Testis (tissue), 2 donors: ENCODE measurements at regions not wholly inside any gene's neighbourhood (a gene's known extent, or its start where the extent isn't known, plus 50 kb on each side); places are given as distances from the start of the nearest gene placed in this dataset.

ENCODE experiments used
- DNase-seq: peaks from one replicate; pipeline ENCODE4 v3.0.0-alpha.2; 2019
- H3K27ac ChIP-seq, 2 donors: fragments of 200-600 bp; sonication (generic); one replicate each; pipeline ENCODE4 v1.5.1; 2019
- H3K27me3 ChIP-seq: fragments of 200-600 bp; sonication (generic); one replicate; pipeline ENCODE4 v1.5.1; 2019
- H3K36me3 ChIP-seq: fragments of 200-600 bp; sonication (generic); one replicate; pipeline ENCODE4 v1.5.1; 2017; ENCODE audit warnings: low read depth; ENCODE audit errors: missing control alignments
- H3K4me1 ChIP-seq: fragments of 200-600 bp; sonication (generic); one replicate; pipeline ENCODE4 v1.5.1; 2019
- H3K4me3 ChIP-seq, 2 donors: fragments of 200-600 bp; sonication (generic); one replicate each; pipeline ENCODE4 v1.5.1; 2017 to 2019
- H3K9me3 ChIP-seq: fragments of 200-600 bp; sonication (generic); one replicate; pipeline ENCODE4 v1.5.1; 2017
- POLR2A ChIP-seq: fragments of 450-650 bp; IDR thresholded peaks from one replicate; pipeline ENCODE4 v1.6.1; 2017; ENCODE audit warnings: antibody characterized with exemption, mild to moderate bottlenecking, moderate library complexity
- WGBS, 2 donors: methylation state at CpG; one replicate each; pipeline ENCODE4 v1.1.5; 2018; 5-methylcytosine and 5-hydroxymethylcytosine counted together
- intact Hi-C: fragments of 100-400 bp; cut with DNase I; formaldehyde crosslinking; loops from one replicate; pipeline ENCODE4 v1.15.1; 2023; ENCODE audit warnings: low total_unique reads
- TF ChIP-seq, protein P1 (sequence below), 3 experiments: fragments of 450-650 bp in 2 of 3; fragments of 200-600 bp in 1 of 3; sonication (generic) in 1 of 3; IDR thresholded peaks; one replicate each; pipeline ENCODE4 v1.5.1; 2016 to 2019; ENCODE audit warnings: antibody characterized with exemption in 3 of 3, mild to moderate bottlenecking in 2 of 3, moderate library complexity in 1 of 3

DNA sequence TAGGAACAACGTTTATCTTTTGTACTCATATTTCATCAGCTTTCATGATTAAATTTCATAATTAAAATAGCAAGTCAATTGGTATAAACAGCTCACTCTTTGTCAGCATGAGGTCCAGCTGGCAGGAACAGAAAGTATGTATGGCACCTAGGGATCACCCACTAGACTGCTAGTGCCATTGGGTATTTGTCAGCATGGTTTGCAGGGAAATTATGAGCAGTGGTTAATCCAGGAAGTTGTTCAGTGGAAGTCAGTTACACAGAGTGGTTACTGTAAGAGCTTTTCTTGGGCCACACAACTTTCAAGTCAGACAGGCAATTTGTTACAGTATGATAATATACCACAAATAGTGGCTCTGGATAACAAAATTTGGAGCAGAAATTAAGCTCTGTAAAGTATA, 340.3 kb upstream of the RGS6 start:
- H3K4me1 ChIP-seq: peaks cover 16% of the 10 kb centered on the region
- intact Hi-C loops: no loop called here
- 31 to 33% methylated on average over 1 of the region's 1 CpG for WGBS, 2 donors

DNA sequence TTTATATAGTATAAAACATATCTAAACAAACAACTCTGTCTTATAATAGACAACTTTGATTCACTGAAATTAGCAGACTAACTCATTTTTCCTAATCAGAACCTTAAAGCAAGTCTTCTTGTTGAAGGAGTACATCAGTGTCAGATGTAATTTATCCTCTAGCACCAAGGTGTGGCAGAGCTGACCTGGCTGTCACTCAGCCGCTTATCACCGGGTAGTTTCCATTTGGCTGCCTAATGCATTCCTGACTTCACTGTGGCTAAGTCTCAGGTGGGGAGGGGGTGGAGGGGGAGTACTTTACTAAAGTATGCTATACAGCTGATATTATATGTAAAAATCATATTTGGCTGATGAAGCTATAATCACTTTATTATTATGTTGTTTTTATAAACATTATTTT, 339.9 kb upstream of the RGS6 start:
- no peak overlapping the region for H3K4me3 ChIP-seq
- no peak overlapping the region for H3K27ac ChIP-seq
- TF ChIP-seq, protein P1, sequence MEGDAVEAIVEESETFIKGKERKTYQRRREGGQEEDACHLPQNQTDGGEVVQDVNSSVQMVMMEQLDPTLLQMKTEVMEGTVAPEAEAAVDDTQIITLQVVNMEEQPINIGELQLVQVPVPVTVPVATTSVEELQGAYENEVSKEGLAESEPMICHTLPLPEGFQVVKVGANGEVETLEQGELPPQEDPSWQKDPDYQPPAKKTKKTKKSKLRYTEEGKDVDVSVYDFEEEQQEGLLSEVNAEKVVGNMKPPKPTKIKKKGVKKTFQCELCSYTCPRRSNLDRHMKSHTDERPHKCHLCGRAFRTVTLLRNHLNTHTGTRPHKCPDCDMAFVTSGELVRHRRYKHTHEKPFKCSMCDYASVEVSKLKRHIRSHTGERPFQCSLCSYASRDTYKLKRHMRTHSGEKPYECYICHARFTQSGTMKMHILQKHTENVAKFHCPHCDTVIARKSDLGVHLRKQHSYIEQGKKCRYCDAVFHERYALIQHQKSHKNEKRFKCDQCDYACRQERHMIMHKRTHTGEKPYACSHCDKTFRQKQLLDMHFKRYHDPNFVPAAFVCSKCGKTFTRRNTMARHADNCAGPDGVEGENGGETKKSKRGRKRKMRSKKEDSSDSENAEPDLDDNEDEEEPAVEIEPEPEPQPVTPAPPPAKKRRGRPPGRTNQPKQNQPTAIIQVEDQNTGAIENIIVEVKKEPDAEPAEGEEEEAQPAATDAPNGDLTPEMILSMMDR (IDR thresholded peaks at IDR 0.05): no peak
- no peak for TF ChIP-seq POLR2A
- H3K36me3 ChIP-seq: no peaks in the 10 kb centered on the region
- peaks cover 16% of the 10 kb centered on the region for H3K4me1 ChIP-seq
- H3K27me3 ChIP-seq: no peaks in the 10 kb centered on the region
- no peak for DNase-seq
- no peaks in the 10 kb centered on the region for H3K9me3 ChIP-seq
- intact Hi-C loops: no loop called here
- 75 to 78% methylated on average over 2 of the region's 2 CpGs for WGBS, 2 donors

More for the DNA sequence above, 340.3 kb upstream of the RGS6 start:
- Histone ChIP-seq H3K27me3 (no peaks in the 10 kb centered on the region), H3K4me3 (no peak overlapping the region), H3K9me3 (no peaks in the 10 kb centered on the region), H3K36me3 (no peaks in the 10 kb centered on the region), H3K27ac (no peak overlapping the region)
- TF ChIP-seq, protein P1 (IDR thresholded peaks at IDR 0.05): no peak
- TF ChIP-seq POLR2A: no peak
- no peak for DNase-seq

DNA sequence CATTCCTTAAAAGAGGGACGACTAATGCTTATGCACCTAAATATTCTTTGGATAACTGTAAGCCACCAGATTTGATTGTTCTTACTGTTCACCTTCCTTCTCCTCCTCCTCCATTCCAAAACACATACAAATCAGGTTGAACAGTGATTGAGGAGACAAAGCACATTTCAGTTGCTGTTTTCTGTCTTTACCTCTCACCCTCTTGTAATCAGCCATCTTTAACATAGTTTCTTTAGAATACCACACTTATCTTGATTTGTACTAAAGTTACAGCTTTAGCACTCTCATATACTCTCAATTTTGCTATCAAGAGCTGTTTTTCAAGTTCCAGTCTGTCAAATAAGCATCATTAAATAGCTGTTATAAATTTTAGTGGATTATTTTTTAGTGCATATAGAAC, 338.3 kb upstream of the RGS6 start:
- no peak for TF ChIP-seq POLR2A
- TF ChIP-seq, protein P1 (IDR thresholded peaks at IDR 0.05): no peak

DNA sequence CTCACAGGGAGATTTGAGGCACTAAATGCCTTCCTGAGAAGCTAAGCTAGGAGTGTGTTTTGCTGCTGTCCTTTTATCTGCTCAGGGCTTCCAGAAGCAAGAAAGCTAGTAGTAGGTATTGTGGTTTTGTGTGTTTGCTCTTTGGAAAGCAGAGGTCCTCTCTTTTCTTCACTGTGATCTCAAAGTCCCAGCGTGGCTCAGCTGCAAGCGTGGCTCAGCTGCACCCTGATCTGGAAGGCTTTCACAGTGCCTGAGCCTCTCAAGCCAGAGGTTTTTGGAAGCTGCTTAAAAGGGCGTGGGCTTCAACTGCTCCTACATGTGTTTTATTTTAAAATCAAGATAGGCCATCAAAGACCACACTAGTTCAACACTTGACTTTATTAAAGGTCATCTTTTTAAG, 337.4 kb upstream of the RGS6 start:
- Histone ChIP-seq H3K27ac (no peak overlapping the region), H3K36me3 (no peaks in the 10 kb centered on the region), H3K4me1 (peaks cover 16% of the 10 kb centered on the region), H3K9me3 (no peaks in the 10 kb centered on the region), H3K4me3 (no peak overlapping the region), H3K27me3 (no peaks in the 10 kb centered on the region)
- intact Hi-C loops: no loop called here
- no peak for TF ChIP-seq POLR2A
- TF ChIP-seq, protein P1 (IDR thresholded peaks at IDR 0.05): no peak
- 30 to 31% methylated on average over 3 of the region's 3 CpGs for WGBS, 2 donors
- DNase-seq: no peak

More for the DNA sequence above, 338.3 kb upstream of the RGS6 start:
- H3K4me3 ChIP-seq: no peak overlapping the region
- H3K36me3 ChIP-seq: no peaks in the 10 kb centered on the region
- H3K4me1 ChIP-seq: peaks cover 16% of the 10 kb centered on the region
- no peak for DNase-seq
- no peaks in the 10 kb centered on the region for H3K9me3 ChIP-seq
- no peak overlapping the region for H3K27ac ChIP-seq
- WGBS, 2 donors: 75 to 100% methylated on average over 1 of the region's 1 CpG
- intact Hi-C loops: no loop called here
- no peaks in the 10 kb centered on the region for H3K27me3 ChIP-seq

DNA sequence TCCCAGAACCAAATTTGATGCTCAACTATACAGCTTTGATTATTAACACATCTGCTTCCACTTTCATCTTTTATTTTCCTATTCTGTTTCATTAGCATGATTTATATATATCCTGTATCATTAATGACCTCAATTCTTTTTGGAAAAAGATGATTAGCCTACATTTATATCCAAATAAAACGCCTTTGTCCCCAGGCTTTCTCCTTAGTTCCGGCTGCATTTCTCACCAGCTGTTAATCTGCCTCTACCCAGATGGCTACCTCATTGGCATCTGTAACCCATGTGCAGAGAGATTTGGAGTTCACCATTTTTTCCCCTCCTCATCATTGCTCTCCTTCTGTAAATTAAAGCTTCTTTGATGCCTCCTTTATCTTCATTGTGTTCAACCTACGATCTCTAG, 336.8 kb upstream of the RGS6 start:
- H3K27me3 ChIP-seq: no peaks in the 10 kb centered on the region
- H3K36me3 ChIP-seq: no peaks in the 10 kb centered on the region
- H3K9me3 ChIP-seq: no peaks in the 10 kb centered on the region
- WGBS, 2 donors: 87 to 92% methylated on average over 3 of the region's 3 CpGs
- intact Hi-C loops: no loop called here
- no peak overlapping the region for H3K27ac ChIP-seq
- H3K4me3 ChIP-seq: no peak overlapping the region
- peaks cover 16% of the 10 kb centered on the region for H3K4me1 ChIP-seq
- TF ChIP-seq, protein P1 (IDR thresholded peaks at IDR 0.05): no peak
- no peak for TF ChIP-seq POLR2A
- DNase-seq: no peak
